ENCODE measurements at regions not wholly inside any gene's neighbourhood (a gene's known extent, or its start where the extent isn't known, plus 50 kb on each side); places are given as distances from the start of the nearest gene placed in this dataset.

GRCh38 chr12:89070603-89071002 lies 281.7 kb downstream of the DUSP6 start:
- no peak for TF ChIP-seq CTCF (IDR thresholded peaks at IDR 0.05)
- no peak for TF ChIP-seq EZH2 (IDR thresholded peaks at IDR 0.05)
